KMS-11 (cell line): ENCODE measurements at regions not wholly inside any gene's neighbourhood (a gene's known extent, or its start where the extent isn't known, plus 50 kb on each side); places are given as distances from the start of the nearest gene placed in this dataset.
"Not testable (repeated sequence)": the region's sequence is repeated elsewhere in the genome, so short reads cannot be mapped to it uniquely, and the experiment has no call there.

Experiments
- H2AFZ ChIP-seq: fragments of 200-600 bp; sonication (generic); 2 replicates; pipeline ENCODE4 v1.6.1; 2016; ENCODE audit warnings: antibody characterized with exemption, mixed run types, low read depth
- H3K27ac ChIP-seq: fragments of 200-600 bp; sonication (generic); 2 replicates; pipeline ENCODE4 v1.6.1; 2016; ENCODE audit warnings: mild to moderate bottlenecking, mixed run types
- H3K27me3 ChIP-seq: fragments of 200-600 bp; sonication (generic); 2 replicates; pipeline ENCODE4 v1.6.1; 2017; ENCODE audit warnings: mild to moderate bottlenecking, low read depth, mixed run types, moderate library complexity; ENCODE audit not compliant: insufficient read depth
- H3K36me3 ChIP-seq: fragments of 200-600 bp; sonication (generic); 2 replicates; pipeline ENCODE4 v1.6.1; 2017; ENCODE audit warnings: mild to moderate bottlenecking, mixed run types; ENCODE audit not compliant: insufficient read depth
- H3K4me1 ChIP-seq: fragments of 200-600 bp; sonication (generic); 2 replicates; pipeline ENCODE4 v1.6.1; 2016; ENCODE audit warnings: mild to moderate bottlenecking, low read depth, mixed run types; ENCODE audit not compliant: poor library complexity, severe bottlenecking
- H3K4me2 ChIP-seq: fragments of 200-600 bp; sonication (generic); 2 replicates; pipeline ENCODE4 v1.7.0; 2016; ENCODE audit warnings: mild to moderate bottlenecking, mixed run types
- H3K4me3 ChIP-seq: fragments of 200-600 bp; sonication (generic); IDR thresholded peaks from 2 replicates; pipeline ENCODE4 v1.6.1; 2017; ENCODE audit warnings: low read depth, low read length, mixed read lengths; ENCODE audit not compliant: insufficient read depth
- H3K79me2 ChIP-seq: fragments of 200-600 bp; sonication (generic); 2 replicates; pipeline ENCODE4 v1.6.1; 2016; ENCODE audit warnings: low read depth, mixed run types; ENCODE audit not compliant: insufficient read depth
- H3K9ac ChIP-seq: fragments of 200-600 bp; sonication (generic); 2 replicates; pipeline ENCODE4 v1.6.1; 2016; ENCODE audit warnings: mild to moderate bottlenecking, mixed run types
- H4K20me1 ChIP-seq: fragments of 200-600 bp; sonication (generic); 2 replicates; pipeline ENCODE4 v1.6.1; 2016; ENCODE audit warnings: mild to moderate bottlenecking, mixed run types; ENCODE audit not compliant: insufficient read depth
- TF ChIP-seq, protein P1 (sequence below): fragments of 200-600 bp; sonication (generic); conservative IDR thresholded peaks from 2 replicates; pipeline ENCODE4 v1.6.1; 2017; ENCODE audit warnings: low read depth, mild to moderate bottlenecking, antibody characterized with exemption, low read length, moderate library complexity, mixed read lengths

DNA sequence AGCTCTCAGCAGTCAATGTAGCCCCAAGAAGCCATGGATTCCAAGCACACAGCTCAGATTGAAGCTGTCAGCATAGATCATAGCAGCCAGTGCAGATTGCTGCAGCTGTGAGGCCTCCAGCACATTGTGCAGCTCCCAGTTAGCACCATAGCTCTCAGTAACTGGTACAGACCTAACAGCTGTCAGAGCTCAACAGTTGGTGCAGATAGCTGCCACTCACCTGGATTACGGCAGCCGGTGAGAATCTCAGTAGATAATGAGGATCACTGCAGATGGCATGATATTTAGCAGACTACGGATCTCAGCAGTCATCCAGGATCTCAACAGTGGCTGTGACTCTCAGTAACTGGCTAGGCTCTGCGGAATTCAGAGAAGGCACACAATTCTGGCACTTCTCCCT is 500.4 kb downstream of the TUSC1 start:
- H3K36me3 ChIP-seq, result no peaks in the 10 kb centered on the region
- H3K9ac ChIP-seq, result no peak overlapping the region
- no peak overlapping the region for H2AFZ ChIP-seq
- H3K27me3 ChIP-seq, result no peaks in the 10 kb centered on the region
- no peak overlapping the region for H3K4me3 ChIP-seq
- H3K27ac ChIP-seq, result no peak overlapping the region
- H4K20me1 ChIP-seq, result no peaks in the 10 kb centered on the region
- no peak overlapping the region for H3K4me2 ChIP-seq
- TF ChIP-seq, protein P1, sequence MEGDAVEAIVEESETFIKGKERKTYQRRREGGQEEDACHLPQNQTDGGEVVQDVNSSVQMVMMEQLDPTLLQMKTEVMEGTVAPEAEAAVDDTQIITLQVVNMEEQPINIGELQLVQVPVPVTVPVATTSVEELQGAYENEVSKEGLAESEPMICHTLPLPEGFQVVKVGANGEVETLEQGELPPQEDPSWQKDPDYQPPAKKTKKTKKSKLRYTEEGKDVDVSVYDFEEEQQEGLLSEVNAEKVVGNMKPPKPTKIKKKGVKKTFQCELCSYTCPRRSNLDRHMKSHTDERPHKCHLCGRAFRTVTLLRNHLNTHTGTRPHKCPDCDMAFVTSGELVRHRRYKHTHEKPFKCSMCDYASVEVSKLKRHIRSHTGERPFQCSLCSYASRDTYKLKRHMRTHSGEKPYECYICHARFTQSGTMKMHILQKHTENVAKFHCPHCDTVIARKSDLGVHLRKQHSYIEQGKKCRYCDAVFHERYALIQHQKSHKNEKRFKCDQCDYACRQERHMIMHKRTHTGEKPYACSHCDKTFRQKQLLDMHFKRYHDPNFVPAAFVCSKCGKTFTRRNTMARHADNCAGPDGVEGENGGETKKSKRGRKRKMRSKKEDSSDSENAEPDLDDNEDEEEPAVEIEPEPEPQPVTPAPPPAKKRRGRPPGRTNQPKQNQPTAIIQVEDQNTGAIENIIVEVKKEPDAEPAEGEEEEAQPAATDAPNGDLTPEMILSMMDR, result no peak
- no peaks in the 10 kb centered on the region for H3K4me1 ChIP-seq
- no peaks in the 10 kb centered on the region for H3K79me2 ChIP-seq

DNA sequence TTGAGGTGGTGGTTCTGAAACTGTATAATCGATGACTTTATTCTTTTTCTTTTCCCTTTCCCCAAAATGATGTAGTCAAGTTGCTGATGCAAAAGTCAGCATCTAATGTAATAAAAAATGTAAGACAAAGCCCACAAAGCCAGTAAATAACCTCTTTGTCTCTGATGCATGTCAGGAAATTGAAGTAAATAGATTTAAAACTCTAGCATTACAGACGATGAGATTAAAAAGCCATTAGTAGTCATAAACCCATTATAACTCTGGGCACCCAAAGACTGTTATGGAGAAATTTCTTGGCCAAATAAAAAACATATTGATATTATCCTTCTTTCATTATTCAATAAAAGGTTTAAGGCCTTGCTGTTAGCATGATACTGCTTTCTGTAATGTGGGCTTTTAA is 548.7 kb downstream of the TUSC1 start:
- Histone ChIP-seq H3K9ac (no peak overlapping the region), H3K79me2 (no peaks in the 10 kb centered on the region), H3K4me3 (no peak overlapping the region), H2AFZ (no peak overlapping the region), H3K4me1 (no peaks in the 10 kb centered on the region), H4K20me1 (no peaks in the 10 kb centered on the region), H3K27ac (no peak overlapping the region), H3K36me3 (no peaks in the 10 kb centered on the region), H3K27me3 (no peaks in the 10 kb centered on the region), H3K4me2 (no peak overlapping the region)
- TF ChIP-seq, protein P1, result no peak

DNA sequence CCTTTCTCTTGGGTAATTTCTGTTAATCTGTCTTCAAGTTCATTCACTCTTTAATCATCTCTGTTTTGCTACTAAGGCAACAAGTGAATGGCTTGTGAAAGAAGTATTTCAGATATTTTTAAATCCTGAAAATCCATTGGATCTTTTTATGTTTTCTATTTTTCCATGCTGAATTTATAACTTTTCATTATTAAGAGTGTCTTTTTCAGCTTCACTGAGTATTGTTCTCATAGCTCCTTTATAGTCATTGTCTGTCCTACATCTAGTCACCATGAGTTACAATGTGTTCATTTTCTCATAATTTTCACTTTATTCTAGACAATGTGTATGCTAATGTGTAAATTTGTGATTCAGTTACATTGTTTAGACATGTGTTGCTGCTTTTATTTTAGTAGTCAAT is 556.4 kb downstream of the TUSC1 start:
- no peaks in the 10 kb centered on the region for H4K20me1 ChIP-seq
- no peaks in the 10 kb centered on the region for H3K27me3 ChIP-seq
- TF ChIP-seq, protein P1, result no peak
- no peak overlapping the region for H3K4me3 ChIP-seq
- no peak overlapping the region for H3K9ac ChIP-seq
- no peak overlapping the region for H3K4me2 ChIP-seq
- H3K27ac ChIP-seq, result no peak overlapping the region
- no peaks in the 10 kb centered on the region for H3K36me3 ChIP-seq
- no peak overlapping the region for H2AFZ ChIP-seq
- no peaks in the 10 kb centered on the region for H3K79me2 ChIP-seq
- H3K4me1 ChIP-seq, result no peaks in the 10 kb centered on the region

DNA sequence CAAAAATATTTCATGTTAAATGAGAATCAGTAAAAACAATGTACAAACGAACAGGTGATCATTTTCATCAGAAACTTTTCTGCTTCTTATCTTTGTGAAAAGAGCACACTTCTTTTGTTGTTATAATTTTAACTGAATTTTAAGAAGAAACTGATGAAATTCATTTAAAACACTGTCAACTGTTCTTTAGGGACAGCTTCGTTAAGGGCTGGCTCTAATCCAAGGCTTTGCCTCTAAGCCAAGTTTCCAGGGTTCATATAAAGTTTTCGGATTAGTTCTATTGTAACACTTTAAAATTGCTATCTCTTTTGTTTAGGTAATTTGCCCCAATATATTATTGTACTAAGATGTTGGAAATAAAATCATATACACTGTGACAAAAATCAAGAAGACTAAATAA is 559.2 kb downstream of the TUSC1 start:
- Histone ChIP-seq H3K4me1 (no peaks in the 10 kb centered on the region), H3K79me2 (no peaks in the 10 kb centered on the region), H3K27me3 (no peaks in the 10 kb centered on the region), H3K27ac (no peak overlapping the region), H3K4me3 (no peak overlapping the region), H3K36me3 (no peaks in the 10 kb centered on the region), H4K20me1 (no peaks in the 10 kb centered on the region), H3K4me2 (no peak overlapping the region), H2AFZ (no peak overlapping the region), H3K9ac (no peak overlapping the region)
- TF ChIP-seq, protein P1, result no peak

DNA sequence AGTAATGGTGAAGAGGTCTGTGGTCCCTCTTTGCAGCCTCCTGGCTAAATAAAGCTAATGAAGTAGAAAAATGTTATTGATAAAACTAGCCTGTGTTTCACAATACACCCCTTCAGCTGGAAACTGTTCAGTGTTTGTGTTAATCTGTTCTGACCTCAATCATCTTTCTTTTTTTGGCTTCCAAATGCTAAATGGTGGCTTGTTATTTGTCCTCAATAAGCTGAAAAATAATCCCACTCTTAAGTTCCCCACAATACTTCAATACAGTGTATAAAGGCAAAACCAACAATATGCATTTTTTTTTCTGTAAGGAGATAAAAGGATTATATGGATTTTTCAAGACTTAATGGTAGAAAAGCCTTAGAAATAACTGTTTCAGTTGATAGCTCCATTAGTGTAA is 560.5 kb downstream of the TUSC1 start:
- H3K4me2 ChIP-seq, result no peak overlapping the region
- no peak overlapping the region for H2AFZ ChIP-seq
- H3K4me3 ChIP-seq, result no peak overlapping the region
- no peaks in the 10 kb centered on the region for H3K4me1 ChIP-seq
- TF ChIP-seq, protein P1, result no peak
- no peak overlapping the region for H3K9ac ChIP-seq
- H3K79me2 ChIP-seq, result no peaks in the 10 kb centered on the region
- no peaks in the 10 kb centered on the region for H3K36me3 ChIP-seq
- H3K27me3 ChIP-seq, result no peaks in the 10 kb centered on the region
- no peaks in the 10 kb centered on the region for H4K20me1 ChIP-seq
- H3K27ac ChIP-seq, result no peak overlapping the region

DNA sequence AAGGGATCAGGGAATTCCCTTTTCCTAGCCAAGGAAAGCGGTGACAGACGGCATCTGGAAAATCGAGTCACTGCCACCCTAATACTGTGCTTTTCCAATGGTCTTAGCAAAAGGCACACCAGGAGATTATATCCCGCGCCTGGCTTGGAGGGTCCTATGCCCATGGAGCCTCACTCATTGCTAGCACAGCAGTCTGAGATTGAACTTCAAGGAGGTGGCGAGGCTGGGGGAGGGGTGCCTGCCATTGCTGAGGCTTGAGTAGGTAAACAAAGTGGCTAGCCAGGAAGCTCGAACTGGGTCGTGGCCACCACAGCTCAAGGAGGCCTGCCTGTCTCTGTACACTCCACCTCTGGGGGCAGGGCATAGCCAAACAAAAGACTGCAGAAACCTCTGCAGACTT is 556.5 kb upstream of the IZUMO3 start:
- H3K27me3 ChIP-seq, H3K36me3 ChIP-seq, H2AFZ ChIP-seq, H3K27ac ChIP-seq, H3K9ac ChIP-seq, H4K20me1 ChIP-seq, H3K79me2 ChIP-seq, H3K4me3 ChIP-seq, H3K4me1 ChIP-seq, H3K4me2 ChIP-seq: not testable (repeated sequence)
